Subcutaneous abdominal adipose tissue (tissue), 5 donors: ENCODE measurements at regions not wholly inside any gene's neighbourhood (a gene's known extent, or its start where the extent isn't known, plus 50 kb on each side); places are given as distances from the start of the nearest gene placed in this dataset.

ENCODE experiments used
- H3K27ac ChIP-seq: one replicate; pipeline ENCODE4 v1.7.0; 2013; ENCODE audit warnings: low read depth, mild to moderate bottlenecking, inconsistent platforms, low read length, moderate library complexity
- H3K27me3 ChIP-seq, 5 donors: one replicate each; pipeline ENCODE4 v1.7.0; 2013; ENCODE audit warnings: low read length in 5 of 5, inconsistent platforms in 1 of 5; ENCODE audit not compliant: control insufficient read depth in 5 of 5, insufficient read depth in 4 of 5
- H3K36me3 ChIP-seq, 5 donors: one replicate each; pipeline ENCODE4 v1.7.0; 2013; ENCODE audit warnings: low read length in 5 of 5; ENCODE audit not compliant: control insufficient read depth in 5 of 5, insufficient read depth in 5 of 5
- H3K4me1 ChIP-seq, 5 donors: one replicate each; pipeline ENCODE4 v1.7.0; 2013; ENCODE audit warnings: low read length in 5 of 5, mild to moderate bottlenecking in 3 of 5, moderate library complexity in 1 of 5; ENCODE audit not compliant: control insufficient read depth in 5 of 5, insufficient read depth in 5 of 5
- H3K4me3 ChIP-seq, 5 donors: one replicate each; pipeline ENCODE4 v1.7.0; 2013; ENCODE audit warnings: low read length in 5 of 5, low read depth in 1 of 5
- H3K9ac ChIP-seq, 5 donors: one replicate each; pipeline ENCODE4 v1.7.0; 2013; ENCODE audit warnings: low read length in 5 of 5, mild to moderate bottlenecking in 4 of 5, moderate library complexity in 3 of 5
- H3K9me3 ChIP-seq, 5 donors: one replicate each; pipeline ENCODE4 v1.7.0; 2013; ENCODE audit warnings: low read length in 5 of 5; ENCODE audit not compliant: control insufficient read depth in 5 of 5
- donor health status: healthy.
- donor health status: healthy.
- donor health status: healthy.
- donor health status: healthy.
- donor health status: healthy.

- Histone ChIP-seq H3K4me3 (no peak overlapping the region), H3K27me3 (no peaks in the 10 kb centered on the region), H3K9me3 (no peaks in the 10 kb centered on the region), H3K9ac (no peak overlapping the region), H3K27ac (no peak overlapping the region), H3K36me3 (no peaks in the 10 kb centered on the region), H3K4me1 (peaks cover 0 to 11% (median 0%) of the 10 kb centered on the region in 5 donors)
Measured at GRCh38 chr2:226526716-226527115, 272.9 kb downstream of the IRS1 start.

GRCh38 chr2:226524381-226524843 lies 275.2 kb downstream of the IRS1 start:
- peaks cover 0 to 3% (median 0%) of the 10 kb centered on the region in 5 donors for H3K9me3 ChIP-seq
- no peaks in the 10 kb centered on the region for H3K36me3 ChIP-seq
- H3K27me3 ChIP-seq, result no peaks in the 10 kb centered on the region
- H3K4me3 ChIP-seq, result no peak overlapping the region
- H3K4me1 ChIP-seq, result peaks cover 0 to 4% (median 0%) of the 10 kb centered on the region in 5 donors
- H3K27ac ChIP-seq, result no peak overlapping the region
- H3K9ac ChIP-seq, result no peak overlapping the region

GRCh38 chr2:226520723-226521122 lies 278.9 kb downstream of the IRS1 start:
- Histone ChIP-seq H3K27me3 (no peaks in the 10 kb centered on the region), H3K4me1 (peaks cover 0 to 4% (median 0%) of the 10 kb centered on the region in 5 donors), H3K36me3 (no peaks in the 10 kb centered on the region), H3K4me3 (no peak overlapping the region), H3K9me3 (peaks cover 0 to 3% (median 2%) of the 10 kb centered on the region in 5 donors), H3K27ac (no peak overlapping the region), H3K9ac (no peak overlapping the region)

GRCh38 chr2:226515344-226516055 lies 284.1 kb downstream of the IRS1 start:
- peaks cover 0 to 4% (median 0%) of the 10 kb centered on the region in 5 donors for H3K4me1 ChIP-seq
- H3K9me3 ChIP-seq, result peaks cover 0 to 2% (median 0%) of the 10 kb centered on the region in 5 donors
- H3K27ac ChIP-seq, result no peak overlapping the region
- H3K9ac ChIP-seq, result no peak overlapping the region
- no peaks in the 10 kb centered on the region for H3K36me3 ChIP-seq
- no peak overlapping the region for H3K4me3 ChIP-seq
- no peaks in the 10 kb centered on the region for H3K27me3 ChIP-seq

GRCh38 chr2:226514895-226515294 lies 284.7 kb downstream of the IRS1 start:
- Histone ChIP-seq H3K27me3 (no peaks in the 10 kb centered on the region), H3K4me3 (no peak overlapping the region), H3K9ac (no peak overlapping the region), H3K9me3 (peaks cover 0 to 2% (median 0%) of the 10 kb centered on the region in 5 donors), H3K27ac (no peak overlapping the region), H3K36me3 (no peaks in the 10 kb centered on the region), H3K4me1 (peaks cover 0 to 4% (median 0%) of the 10 kb centered on the region in 5 donors)

- no peaks in the 10 kb centered on the region for H3K9me3 ChIP-seq
- H3K9ac ChIP-seq, result no peak overlapping the region
- peaks cover 0 to 4% (median 0%) of the 10 kb centered on the region in 5 donors for H3K4me1 ChIP-seq
- H3K27ac ChIP-seq, result no peak overlapping the region
- no peak overlapping the region for H3K4me3 ChIP-seq
- H3K27me3 ChIP-seq, result no peaks in the 10 kb centered on the region
- no peaks in the 10 kb centered on the region for H3K36me3 ChIP-seq
Measured at GRCh38 chr2:226511311-226511710, 288.3 kb downstream of the IRS1 start.

GRCh38 chr2:226508683-226509082 lies 290.9 kb downstream of the IRS1 start:
- Histone ChIP-seq H3K9me3 (peaks cover 0 to 2% (median 0%) of the 10 kb centered on the region in 5 donors), H3K4me3 (no peak overlapping the region), H3K36me3 (no peaks in the 10 kb centered on the region), H3K4me1 (no peaks in the 10 kb centered on the region), H3K9ac (no peak overlapping the region), H3K27ac (no peak overlapping the region), H3K27me3 (no peaks in the 10 kb centered on the region)

- Histone ChIP-seq H3K4me3 (no peak overlapping the region), H3K27ac (no peak overlapping the region)
Measured at GRCh38 chr2:226508005-226508404, 291.6 kb downstream of the IRS1 start.

GRCh38 chr2:226497146-226497909 lies 302.3 kb downstream of the IRS1 start:
- H3K9ac ChIP-seq, result no peak overlapping the region
- no peaks in the 10 kb centered on the region for H3K27me3 ChIP-seq
- H3K36me3 ChIP-seq, result no peaks in the 10 kb centered on the region
- H3K4me1 ChIP-seq, result no peaks in the 10 kb centered on the region
- no peak overlapping the region for H3K27ac ChIP-seq
- no peak overlapping the region for H3K4me3 ChIP-seq
- H3K9me3 ChIP-seq, result no peaks in the 10 kb centered on the region

More at GRCh38 chr2:226508005-226508404, 291.6 kb downstream of the IRS1 start:
- H3K9ac ChIP-seq, result no peak overlapping the region
- no peaks in the 10 kb centered on the region for H3K4me1 ChIP-seq
- no peaks in the 10 kb centered on the region for H3K36me3 ChIP-seq
- H3K27me3 ChIP-seq, result no peaks in the 10 kb centered on the region
- H3K9me3 ChIP-seq, result peaks cover 0 to 2% (median 0%) of the 10 kb centered on the region in 5 donors

GRCh38 chr2:226496273-226496550 lies 303.4 kb downstream of the IRS1 start:
- Histone ChIP-seq H3K27ac (no peak overlapping the region), H3K9ac (no peak overlapping the region), H3K9me3 (no peaks in the 10 kb centered on the region), H3K4me3 (no peak overlapping the region), H3K36me3 (no peaks in the 10 kb centered on the region), H3K4me1 (no peaks in the 10 kb centered on the region), H3K27me3 (no peaks in the 10 kb centered on the region)
